ENCODE measurements at regions not wholly inside any gene's neighbourhood (a gene's known extent, or its start where the extent isn't known, plus 50 kb on each side); places are given as distances from the start of the nearest gene placed in this dataset.

DNA sequence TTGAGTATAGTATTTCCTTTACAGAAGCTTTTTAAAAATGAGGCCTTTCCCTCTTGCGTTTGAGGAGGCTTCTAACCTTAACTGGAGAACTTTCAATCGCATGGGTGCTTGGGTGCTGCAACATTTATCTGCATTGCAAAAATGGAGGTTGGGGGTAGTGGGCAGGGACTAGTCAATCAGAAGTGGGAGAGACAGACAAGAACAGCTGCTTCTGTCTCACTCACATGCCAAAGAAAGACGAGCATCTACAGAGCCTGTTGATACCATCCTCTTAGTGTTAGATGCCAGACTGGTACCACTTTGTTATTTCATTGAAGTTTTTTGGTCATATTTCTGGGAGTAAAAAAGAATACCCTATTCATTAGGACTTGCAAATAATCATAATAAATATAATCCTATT is 1292.2 kb downstream of the UQCRFS1 start:
- TF ChIP-seq, protein P1, sequence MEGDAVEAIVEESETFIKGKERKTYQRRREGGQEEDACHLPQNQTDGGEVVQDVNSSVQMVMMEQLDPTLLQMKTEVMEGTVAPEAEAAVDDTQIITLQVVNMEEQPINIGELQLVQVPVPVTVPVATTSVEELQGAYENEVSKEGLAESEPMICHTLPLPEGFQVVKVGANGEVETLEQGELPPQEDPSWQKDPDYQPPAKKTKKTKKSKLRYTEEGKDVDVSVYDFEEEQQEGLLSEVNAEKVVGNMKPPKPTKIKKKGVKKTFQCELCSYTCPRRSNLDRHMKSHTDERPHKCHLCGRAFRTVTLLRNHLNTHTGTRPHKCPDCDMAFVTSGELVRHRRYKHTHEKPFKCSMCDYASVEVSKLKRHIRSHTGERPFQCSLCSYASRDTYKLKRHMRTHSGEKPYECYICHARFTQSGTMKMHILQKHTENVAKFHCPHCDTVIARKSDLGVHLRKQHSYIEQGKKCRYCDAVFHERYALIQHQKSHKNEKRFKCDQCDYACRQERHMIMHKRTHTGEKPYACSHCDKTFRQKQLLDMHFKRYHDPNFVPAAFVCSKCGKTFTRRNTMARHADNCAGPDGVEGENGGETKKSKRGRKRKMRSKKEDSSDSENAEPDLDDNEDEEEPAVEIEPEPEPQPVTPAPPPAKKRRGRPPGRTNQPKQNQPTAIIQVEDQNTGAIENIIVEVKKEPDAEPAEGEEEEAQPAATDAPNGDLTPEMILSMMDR (IDR thresholded peaks at IDR 0.05; ENCODE audit: insufficient read depth, low read length) = no peak
- TF ChIP-seq REST (IDR thresholded peaks at IDR 0.05; ENCODE audit: insufficient replicate concordance, low read depth) (no peak), POLR2AphosphoS5 (IDR thresholded peaks at IDR 0.05; ENCODE audit: low read depth) (no peak), GABPA (IDR thresholded peaks at IDR 0.05; ENCODE audit: low read depth) (no peak), SPI1 (IDR thresholded peaks at IDR 0.05; ENCODE audit: borderline replicate concordance, low read depth) (no peak)
